ENCODE measurements at regions not wholly inside any gene's neighbourhood (a gene's known extent, or its start where the extent isn't known, plus 50 kb on each side); places are given as distances from the start of the nearest gene placed in this dataset.
"Not testable (repeated sequence)": the region's sequence is repeated elsewhere in the genome, so short reads cannot be mapped to it uniquely, and the experiment has no call there.

GRCh38 chr3:76206346-76206745 lies 421.0 kb upstream of the ZNF717 start:
- no peak for FAIRE-seq

GRCh38 chr3:76212679-76213078 lies 427.3 kb upstream of the ZNF717 start:
- no peak for FAIRE-seq

GRCh38 chr3:76222201-76222600 lies 436.9 kb upstream of the ZNF717 start:
- FAIRE-seq = no peak

- FAIRE-seq = no peak
These were observed 445.9 kb upstream of the ZNF717 start for GRCh38 chr3:76231258-76231657.

GRCh38 chr3:76242886-76243753 lies 457.8 kb upstream of the ZNF717 start:
- no peak for FAIRE-seq

GRCh38 chr3:76245073-76245472 lies 459.7 kb upstream of the ZNF717 start:
- FAIRE-seq = no peak

- no peak for FAIRE-seq
These were observed 460.3 kb upstream of the ZNF717 start for GRCh38 chr3:76245622-76246021.

- no peak for FAIRE-seq
These were observed 479.1 kb upstream of the ZNF717 start for GRCh38 chr3:76264496-76264895.

- no peak for FAIRE-seq
These were observed 479.6 kb upstream of the ZNF717 start for GRCh38 chr3:76264911-76265310.

GRCh38 chr3:76266511-76266910 lies 481.2 kb upstream of the ZNF717 start:
- no peak for FAIRE-seq

- FAIRE-seq = no peak
These were observed 482.6 kb upstream of the ZNF717 start for GRCh38 chr3:76267851-76268380.

- FAIRE-seq = no peak
These were observed 508.5 kb upstream of the ZNF717 start for GRCh38 chr3:76293856-76294255.

- no peak for FAIRE-seq
These were observed 515.4 kb upstream of the ZNF717 start for GRCh38 chr3:76300746-76301145.

- FAIRE-seq = no peak
These were observed 522.2 kb upstream of the ZNF717 start for GRCh38 chr3:76307556-76307955.

- no peak for FAIRE-seq
These were observed 523.2 kb upstream of the ZNF717 start for GRCh38 chr3:76308541-76308940.

GRCh38 chr3:76310089-76310488 lies 524.7 kb upstream of the ZNF717 start:
- no peak for FAIRE-seq

- no peak for FAIRE-seq
These were observed 525.3 kb upstream of the ZNF717 start for GRCh38 chr3:76310667-76311066.

- no peak for FAIRE-seq
These were observed 526.6 kb upstream of the ZNF717 start for GRCh38 chr3:76311941-76312340.

GRCh38 chr3:76315906-76316305 lies 530.6 kb upstream of the ZNF717 start:
- not testable (repeated sequence) for FAIRE-seq

- no peak for FAIRE-seq
These were observed 536.3 kb upstream of the ZNF717 start for GRCh38 chr3:76321614-76322013.

GRCh38 chr3:76324101-76324500 lies 538.8 kb upstream of the ZNF717 start:
- FAIRE-seq = no peak

- FAIRE-seq = no peak
These were observed 560.5 kb upstream of the ZNF717 start for GRCh38 chr3:76345878-76346277.

GRCh38 chr3:76346690-76347089 lies 561.3 kb upstream of the ZNF717 start:
- FAIRE-seq = no peak

- no peak for FAIRE-seq
These were observed 564.5 kb upstream of the ZNF717 start for GRCh38 chr3:76349715-76350480.
